ENCODE measurements at regions not wholly inside any gene's neighbourhood (a gene's known extent, or its start where the extent isn't known, plus 50 kb on each side); places are given as distances from the start of the nearest gene placed in this dataset.
"Not testable (repeated sequence)": the region's sequence is repeated elsewhere in the genome, so short reads cannot be mapped to it uniquely, and the experiment has no call there.

DNA sequence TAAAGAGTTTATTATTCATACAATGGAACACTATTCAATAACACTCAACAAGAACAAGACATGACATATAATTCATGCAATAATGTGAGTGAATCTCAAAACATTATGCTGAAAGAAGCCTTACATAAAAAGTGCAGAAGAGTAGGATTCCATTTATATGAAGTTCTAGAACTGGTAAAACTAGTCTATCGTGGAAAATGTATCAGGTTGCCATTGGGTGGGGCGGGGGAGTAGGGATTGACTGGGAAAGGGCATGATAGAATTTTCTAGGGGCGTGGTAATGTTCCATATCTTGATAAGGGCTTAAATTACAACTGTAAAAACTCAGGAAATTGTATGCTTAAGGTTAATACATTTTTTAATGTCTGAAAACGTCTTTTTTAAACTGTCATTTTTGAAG is 247.9 kb downstream of the SATB1 start:
- Mint-ChIP-seq H3K9me3 (ENCODE audit: insufficient read depth) (no peaks in the 10 kb centered on the region), H3K36me3 (ENCODE audit: low read depth) (no peaks in the 10 kb centered on the region), H3K4me1 (ENCODE audit: low read depth) (no peaks in the 10 kb centered on the region), H3K27me3 (ENCODE audit: low read depth) (no peaks in the 10 kb centered on the region), H3K27ac (no peak overlapping the region), H3K4me3 (no peak overlapping the region)
- POLR2A ChIA-PET = no interaction called here
- no peak for ATAC-seq
- DNase-seq = no peak
- CTCF ChIA-PET = no interaction called here

DNA sequence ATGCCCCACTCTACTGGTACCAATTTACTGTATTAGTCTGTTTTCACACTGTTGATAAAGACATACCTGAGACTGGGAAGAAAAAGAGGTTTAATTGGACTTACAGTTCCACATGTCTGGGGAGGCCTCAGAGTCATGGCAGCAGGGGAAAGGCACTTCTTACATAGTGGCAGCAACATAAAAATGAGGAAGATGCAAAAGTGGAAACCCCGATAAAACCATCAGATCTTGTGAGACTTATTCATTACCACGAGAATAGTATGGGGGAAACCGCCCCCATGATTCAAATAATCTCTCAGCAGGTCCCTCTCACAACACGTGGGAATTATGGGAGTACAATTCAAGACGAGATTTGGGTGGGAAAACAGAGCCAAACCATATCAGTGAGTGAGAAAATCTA is 251.2 kb downstream of the SATB1 start:
- H3K4me1 Mint-ChIP-seq (ENCODE audit: low read depth); CTCF ChIA-PET; H3K9me3 Mint-ChIP-seq (ENCODE audit: insufficient read depth); H3K27ac Mint-ChIP-seq; ATAC-seq; H3K4me3 Mint-ChIP-seq; DNase-seq; H3K36me3 Mint-ChIP-seq (ENCODE audit: low read depth); H3K27me3 Mint-ChIP-seq (ENCODE audit: low read depth): not testable (repeated sequence)
- POLR2A ChIA-PET = interaction anchor here (0.6 kb wide), 1 partner anchor 1674 kb away, joined by 3 read pairs; no protein-coding TSS in a partner anchor

DNA sequence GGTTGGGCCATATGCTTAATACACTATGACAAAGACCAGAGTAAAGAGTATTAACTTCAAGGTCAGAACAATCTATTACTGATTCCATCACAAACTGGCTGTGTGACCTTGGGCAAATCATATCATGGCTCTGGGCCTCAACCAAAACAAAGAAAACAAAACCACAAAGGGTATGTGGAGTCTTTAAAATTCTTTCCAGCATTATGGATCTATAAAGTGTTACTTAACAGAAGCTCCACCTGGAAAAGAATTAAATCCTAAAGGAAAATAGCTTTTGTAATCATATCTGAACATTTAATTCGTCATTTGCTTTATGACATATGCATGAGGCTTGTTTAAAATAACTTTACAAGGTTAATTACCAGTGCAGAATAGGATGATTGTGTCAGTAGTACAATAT is 265.5 kb downstream of the SATB1 start:
- Mint-ChIP-seq H3K27me3 (ENCODE audit: low read depth) (peaks cover 4% of the 10 kb centered on the region), H3K27ac (no peak overlapping the region), H3K4me3 (no peak overlapping the region), H3K36me3 (ENCODE audit: low read depth) (no peaks in the 10 kb centered on the region), H3K9me3 (ENCODE audit: insufficient read depth) (no peaks in the 10 kb centered on the region), H3K4me1 (ENCODE audit: low read depth) (no peaks in the 10 kb centered on the region)
- DNase-seq = no peak
- ChIA-PET POLR2A (no interaction called here), CTCF (no interaction called here)
- ATAC-seq = no peak

DNA sequence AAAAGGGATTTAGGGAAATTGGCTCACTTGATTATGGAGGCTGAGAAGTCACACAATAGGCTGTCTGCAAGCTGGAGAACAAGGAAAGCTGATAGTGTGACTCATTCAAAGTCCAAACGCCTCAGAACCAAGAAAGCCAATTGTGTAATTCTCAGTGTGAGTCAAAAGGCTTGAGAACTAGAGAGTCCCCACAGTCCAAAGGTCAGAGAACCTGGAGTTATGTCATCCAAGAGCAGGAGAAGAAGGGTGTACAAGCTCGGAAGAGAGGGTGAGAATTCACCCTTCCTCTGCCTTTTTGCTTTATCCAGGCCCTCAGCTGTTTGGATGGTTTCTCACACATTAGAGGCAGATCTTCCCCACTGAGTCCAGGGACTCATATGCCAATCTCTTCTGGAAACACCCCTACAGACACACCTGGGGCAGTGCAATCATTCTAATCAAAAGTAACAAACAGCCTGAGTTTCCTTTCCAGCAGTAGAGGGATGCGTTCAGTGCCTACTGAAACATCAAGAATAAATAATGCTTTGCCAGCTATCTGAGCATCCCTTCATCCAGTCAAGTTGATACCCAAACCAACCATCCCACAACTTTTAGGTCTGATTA is 271.5 kb downstream of the SATB1 start:
- H3K27me3 Mint-ChIP-seq (ENCODE audit: low read depth) = no peaks in the 10 kb centered on the region
- H3K4me3 Mint-ChIP-seq = no peak overlapping the region
- ATAC-seq (no peak), DNase-seq (no peak)
- no peaks in the 10 kb centered on the region for H3K9me3 Mint-ChIP-seq (ENCODE audit: insufficient read depth)
- ChIA-PET POLR2A (no interaction called here), CTCF (no interaction called here)
- no peaks in the 10 kb centered on the region for H3K36me3 Mint-ChIP-seq (ENCODE audit: low read depth)
- no peak overlapping the region for H3K27ac Mint-ChIP-seq
- no peaks in the 10 kb centered on the region for H3K4me1 Mint-ChIP-seq (ENCODE audit: low read depth)

DNA sequence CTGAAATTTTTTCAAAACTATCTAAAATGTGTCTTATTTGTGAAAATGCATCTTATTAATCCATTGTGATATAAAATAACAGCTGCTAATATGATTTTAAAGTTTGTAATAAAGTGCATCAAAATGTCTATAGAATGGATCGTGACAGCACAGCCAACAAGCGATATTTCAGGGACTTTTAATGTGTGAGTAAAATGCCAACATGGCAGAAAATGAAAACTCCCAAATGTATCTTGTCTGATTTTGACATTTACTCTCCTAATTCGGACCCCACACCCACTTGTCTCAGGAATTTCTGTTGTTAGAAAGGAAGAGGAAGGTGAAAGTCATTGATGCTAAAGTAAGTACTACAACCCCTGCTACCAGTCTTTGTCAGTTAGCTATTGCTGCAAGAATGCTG is 273.9 kb downstream of the SATB1 start:
- no peak overlapping the region for H3K4me3 Mint-ChIP-seq
- ChIA-PET POLR2A (no interaction called here), CTCF (no interaction called here)
- ATAC-seq (no peak), DNase-seq (no peak)
- H3K9me3 Mint-ChIP-seq (ENCODE audit: insufficient read depth) = no peaks in the 10 kb centered on the region
- no peaks in the 10 kb centered on the region for H3K4me1 Mint-ChIP-seq (ENCODE audit: low read depth)
- no peaks in the 10 kb centered on the region for H3K36me3 Mint-ChIP-seq (ENCODE audit: low read depth)
- no peak overlapping the region for H3K27ac Mint-ChIP-seq
- H3K27me3 Mint-ChIP-seq (ENCODE audit: low read depth) = no peaks in the 10 kb centered on the region

DNA sequence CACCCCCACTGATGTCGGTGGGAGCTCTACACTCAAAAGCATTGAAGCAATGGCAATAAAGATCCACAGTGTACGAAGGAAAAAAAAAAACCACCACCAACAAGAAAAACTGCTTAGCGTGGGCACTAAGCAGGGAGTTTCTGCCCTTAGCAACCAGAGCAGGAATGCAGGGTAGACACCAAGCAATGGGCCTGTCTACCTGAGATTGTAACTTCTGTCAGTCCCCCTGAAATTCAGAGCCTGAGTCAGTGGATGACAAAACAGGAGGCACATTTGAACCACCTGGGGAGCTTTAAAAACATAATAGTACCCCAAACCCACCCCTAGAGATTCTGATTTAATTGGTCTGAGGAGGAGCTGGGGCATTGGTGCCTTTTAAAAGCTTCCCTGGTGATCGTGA is 275.2 kb downstream of the SATB1 start:
- ATAC-seq (no peak), DNase-seq (no peak)
- Mint-ChIP-seq H3K27ac (no peak overlapping the region), H3K4me3 (no peak overlapping the region), H3K36me3 (ENCODE audit: low read depth) (no peaks in the 10 kb centered on the region), H3K27me3 (ENCODE audit: low read depth) (no peaks in the 10 kb centered on the region), H3K9me3 (ENCODE audit: insufficient read depth) (no peaks in the 10 kb centered on the region), H3K4me1 (ENCODE audit: low read depth) (no peaks in the 10 kb centered on the region)
- POLR2A ChIA-PET = no interaction called here
- CTCF ChIA-PET = no interaction called here

DNA sequence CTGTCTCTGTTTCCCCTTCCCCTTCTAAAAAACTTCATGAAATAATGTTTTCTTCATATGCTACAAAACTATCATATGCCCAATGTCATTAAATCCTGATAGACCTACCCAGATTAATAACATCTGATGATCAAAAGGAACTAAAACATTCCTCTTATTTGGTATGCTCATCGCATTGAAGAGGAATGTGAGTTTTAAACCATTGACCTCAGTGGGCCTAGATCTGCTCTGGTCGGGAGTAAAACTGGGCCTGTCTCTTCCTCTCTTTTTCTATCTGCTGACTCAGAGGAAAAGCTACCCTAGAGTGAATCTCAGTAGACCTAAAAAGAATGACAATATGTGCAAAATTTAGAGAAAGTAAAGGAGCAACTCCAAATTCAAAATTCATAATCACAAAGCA is 275.8 kb downstream of the SATB1 start:
- ChIA-PET CTCF (no interaction called here), POLR2A (no interaction called here)
- no peak for DNase-seq
- H3K27me3 Mint-ChIP-seq (ENCODE audit: low read depth) = no peaks in the 10 kb centered on the region
- H3K36me3 Mint-ChIP-seq (ENCODE audit: low read depth) = no peaks in the 10 kb centered on the region
- H3K4me1 Mint-ChIP-seq (ENCODE audit: low read depth) = no peaks in the 10 kb centered on the region
- no peak for ATAC-seq
- no peak overlapping the region for H3K4me3 Mint-ChIP-seq
- H3K27ac Mint-ChIP-seq = no peak overlapping the region
- no peaks in the 10 kb centered on the region for H3K9me3 Mint-ChIP-seq (ENCODE audit: insufficient read depth)

DNA sequence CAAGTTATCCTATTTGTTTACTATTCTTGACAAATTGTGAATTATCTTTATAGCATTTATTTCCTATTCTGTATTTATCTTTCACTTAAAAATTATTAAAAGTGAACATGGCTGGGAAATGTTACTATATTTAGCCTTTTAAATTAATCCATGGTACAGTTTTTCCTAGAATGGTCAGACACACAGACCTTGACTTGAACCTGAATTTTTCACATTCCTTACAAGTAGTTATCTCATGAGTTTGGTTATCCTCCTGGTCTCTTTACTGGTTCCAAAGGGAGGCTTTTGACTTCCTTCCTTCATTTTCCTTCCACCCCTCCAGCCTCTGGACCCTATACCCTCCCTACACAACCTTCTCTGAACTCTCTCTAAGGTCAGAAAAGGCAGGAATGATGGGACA is 280.6 kb downstream of the SATB1 start:
- ChIA-PET POLR2A (no interaction called here), CTCF (no interaction called here)
- Mint-ChIP-seq H3K9me3 (ENCODE audit: insufficient read depth) (no peaks in the 10 kb centered on the region), H3K27ac (no peak overlapping the region), H3K27me3 (ENCODE audit: low read depth) (no peaks in the 10 kb centered on the region), H3K36me3 (ENCODE audit: low read depth) (no peaks in the 10 kb centered on the region), H3K4me3 (no peak overlapping the region), H3K4me1 (ENCODE audit: low read depth) (no peaks in the 10 kb centered on the region)
- ATAC-seq (no peak), DNase-seq (no peak)

DNA sequence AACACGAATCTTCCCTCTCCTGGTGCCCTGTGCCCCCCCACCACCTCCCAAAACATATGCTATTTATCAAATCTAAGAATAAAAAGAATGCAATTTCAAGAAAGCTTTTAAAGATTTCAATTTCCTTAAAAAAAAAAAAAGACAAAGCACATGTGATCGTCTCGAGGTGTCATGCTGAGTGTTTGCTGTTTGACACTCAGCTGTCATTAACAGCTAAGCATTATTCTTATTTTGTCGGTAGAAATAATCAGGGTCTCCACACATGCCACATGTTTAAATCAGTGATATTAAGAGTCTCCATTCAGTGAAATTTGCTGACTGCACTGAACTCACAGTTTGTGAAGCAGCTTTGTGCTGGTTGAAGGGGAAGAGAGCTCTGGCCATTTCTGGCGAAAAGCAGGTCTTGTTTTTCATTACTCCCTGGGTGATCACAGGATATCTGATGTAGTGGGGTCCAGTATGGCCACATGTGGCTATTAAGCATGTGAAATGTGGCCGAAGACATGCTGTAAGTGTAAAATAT is 281.8 kb downstream of the SATB1 start:
- Mint-ChIP-seq H3K9me3 (ENCODE audit: insufficient read depth) (no peaks in the 10 kb centered on the region), H3K4me1 (ENCODE audit: low read depth) (no peaks in the 10 kb centered on the region), H3K36me3 (ENCODE audit: low read depth) (no peaks in the 10 kb centered on the region), H3K4me3 (no peak overlapping the region), H3K27me3 (ENCODE audit: low read depth) (no peaks in the 10 kb centered on the region), H3K27ac (no peak overlapping the region)
- no peak for ATAC-seq
- ChIA-PET POLR2A (no interaction called here), CTCF (no interaction called here)
- DNase-seq = no peak

DNA sequence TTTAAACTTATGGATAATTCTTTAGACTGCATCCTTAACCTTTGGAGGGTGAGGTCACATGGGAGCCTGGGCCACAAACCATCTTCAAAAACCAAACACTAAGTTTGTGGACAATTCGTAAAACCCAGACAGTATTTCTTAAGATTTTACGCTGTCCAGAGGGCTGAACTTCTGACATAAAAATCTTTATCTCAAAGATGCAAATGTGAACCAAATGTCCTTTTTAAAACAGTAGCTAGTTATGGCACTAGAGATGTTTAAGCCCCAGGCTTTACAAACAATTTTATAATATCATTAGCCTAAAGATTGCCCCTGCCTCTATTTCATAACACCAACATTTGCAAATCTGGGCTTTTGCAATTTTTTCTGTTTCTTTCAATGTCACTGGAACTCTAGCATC is 287.2 kb downstream of the SATB1 start:
- ChIA-PET CTCF (no interaction called here), POLR2A (no interaction called here)
- H3K27ac Mint-ChIP-seq = no peak overlapping the region
- no peak overlapping the region for H3K4me3 Mint-ChIP-seq
- H3K27me3 Mint-ChIP-seq (ENCODE audit: low read depth) = no peaks in the 10 kb centered on the region
- ATAC-seq (no peak), DNase-seq (no peak)
- H3K9me3 Mint-ChIP-seq (ENCODE audit: insufficient read depth) = no peaks in the 10 kb centered on the region
- no peaks in the 10 kb centered on the region for H3K4me1 Mint-ChIP-seq (ENCODE audit: low read depth)
- H3K36me3 Mint-ChIP-seq (ENCODE audit: low read depth) = no peaks in the 10 kb centered on the region

DNA sequence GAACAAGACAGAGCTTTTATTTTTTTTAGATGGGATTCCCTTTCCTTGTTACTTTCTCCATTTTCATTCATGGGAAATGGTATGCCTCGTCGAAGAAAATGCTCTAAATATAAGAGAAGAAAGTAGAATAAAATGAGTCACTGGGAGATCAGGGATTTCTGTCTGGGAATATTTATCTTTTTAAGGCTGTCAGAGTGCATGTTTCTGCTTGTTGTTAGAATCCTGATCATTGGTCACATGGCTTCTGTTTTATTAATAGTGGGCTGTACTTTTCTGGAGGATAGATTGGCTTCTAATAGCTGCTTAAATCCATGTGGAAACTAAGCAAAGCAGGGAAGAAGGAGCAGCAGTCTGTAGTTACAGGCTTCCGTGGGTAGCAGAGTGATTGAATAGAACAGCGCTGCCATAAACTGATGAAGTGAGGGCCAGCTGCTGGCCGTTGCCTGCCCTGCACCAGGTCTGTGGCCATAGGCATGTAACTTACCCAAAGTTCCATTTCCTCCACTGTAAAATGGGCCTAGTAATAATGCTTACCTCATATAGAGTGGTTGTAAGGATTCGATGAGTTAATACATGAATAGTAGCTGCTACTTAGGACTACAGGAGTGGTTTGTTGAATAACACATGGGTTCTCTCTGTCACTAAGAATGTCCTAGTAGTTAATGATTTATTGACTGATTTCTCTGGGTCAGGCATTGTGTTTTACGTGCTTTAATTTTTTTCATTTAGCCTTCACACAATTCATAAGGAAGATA is 289.9 kb downstream of the SATB1 start:
- Mint-ChIP-seq H3K27me3 (ENCODE audit: low read depth) (no peaks in the 10 kb centered on the region), H3K4me1 (ENCODE audit: low read depth) (no peaks in the 10 kb centered on the region), H3K4me3 (no peak overlapping the region), H3K9me3 (ENCODE audit: insufficient read depth) (no peaks in the 10 kb centered on the region), H3K36me3 (ENCODE audit: low read depth) (no peaks in the 10 kb centered on the region), H3K27ac (no peak overlapping the region)
- ChIA-PET POLR2A (no interaction called here), CTCF (no interaction called here)
- no peak for ATAC-seq
- DNase-seq = no peak

DNA sequence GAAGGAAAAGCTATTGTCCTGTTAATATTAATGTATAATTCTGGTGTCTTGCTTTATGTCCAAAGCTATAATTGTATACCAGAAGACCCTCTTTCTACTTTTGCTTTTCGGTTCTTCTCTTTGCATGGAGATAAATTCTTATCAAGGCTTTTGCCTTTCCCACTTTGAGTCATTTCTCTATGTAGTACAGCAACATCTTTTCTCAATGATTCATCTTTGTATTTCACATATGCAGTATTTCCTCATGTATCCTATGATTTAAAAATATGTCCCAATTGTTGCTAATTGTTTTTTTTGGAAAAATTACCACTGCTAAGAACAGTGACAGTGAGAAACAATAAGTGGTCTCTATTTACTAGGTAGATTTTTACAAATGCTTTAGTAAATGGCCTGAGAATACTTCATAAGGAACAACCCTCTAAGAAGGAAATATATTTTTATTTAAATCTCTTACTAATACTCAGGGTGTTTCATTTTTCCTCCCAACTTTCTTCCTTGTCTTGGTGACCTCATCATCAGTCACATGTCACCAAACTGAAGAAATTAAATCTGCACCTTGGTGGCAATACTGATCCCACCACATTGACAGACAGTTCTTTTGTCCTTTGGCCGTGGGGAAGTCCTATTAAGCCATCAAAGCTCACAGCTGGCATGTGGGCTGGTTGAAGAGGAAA is 290.6 kb downstream of the SATB1 start:
- Mint-ChIP-seq H3K27ac (no peak overlapping the region), H3K36me3 (ENCODE audit: low read depth) (no peaks in the 10 kb centered on the region), H3K9me3 (ENCODE audit: insufficient read depth) (no peaks in the 10 kb centered on the region), H3K4me1 (ENCODE audit: low read depth) (no peaks in the 10 kb centered on the region), H3K27me3 (ENCODE audit: low read depth) (no peaks in the 10 kb centered on the region), H3K4me3 (no peak overlapping the region)
- no peak for ATAC-seq
- DNase-seq = no peak
- ChIA-PET POLR2A (no interaction called here), CTCF (no interaction called here)
